22Rv1 (cell line): ENCODE measurements at regions not wholly inside any gene's neighbourhood (a gene's known extent, or its start where the extent isn't known, plus 50 kb on each side); places are given as distances from the start of the nearest gene placed in this dataset.

ENCODE experiments used
- ZFX ChIP-seq: fragments of 450-650 bp; IDR thresholded peaks from 2 replicates; pipeline ENCODE4 v1.6.1; 2017; ENCODE audit warnings: antibody characterized with exemption, borderline replicate concordance
- TF ChIP-seq, protein P1 (sequence below): fragments of 450-650 bp; IDR thresholded peaks from 2 replicates; pipeline ENCODE4 v1.5.1; 2017; ENCODE audit warnings: mild to moderate bottlenecking

GRCh38 chr13:78247362-78247761 lies 328.7 kb upstream of the EDNRB start:
- TF ChIP-seq, protein P1, sequence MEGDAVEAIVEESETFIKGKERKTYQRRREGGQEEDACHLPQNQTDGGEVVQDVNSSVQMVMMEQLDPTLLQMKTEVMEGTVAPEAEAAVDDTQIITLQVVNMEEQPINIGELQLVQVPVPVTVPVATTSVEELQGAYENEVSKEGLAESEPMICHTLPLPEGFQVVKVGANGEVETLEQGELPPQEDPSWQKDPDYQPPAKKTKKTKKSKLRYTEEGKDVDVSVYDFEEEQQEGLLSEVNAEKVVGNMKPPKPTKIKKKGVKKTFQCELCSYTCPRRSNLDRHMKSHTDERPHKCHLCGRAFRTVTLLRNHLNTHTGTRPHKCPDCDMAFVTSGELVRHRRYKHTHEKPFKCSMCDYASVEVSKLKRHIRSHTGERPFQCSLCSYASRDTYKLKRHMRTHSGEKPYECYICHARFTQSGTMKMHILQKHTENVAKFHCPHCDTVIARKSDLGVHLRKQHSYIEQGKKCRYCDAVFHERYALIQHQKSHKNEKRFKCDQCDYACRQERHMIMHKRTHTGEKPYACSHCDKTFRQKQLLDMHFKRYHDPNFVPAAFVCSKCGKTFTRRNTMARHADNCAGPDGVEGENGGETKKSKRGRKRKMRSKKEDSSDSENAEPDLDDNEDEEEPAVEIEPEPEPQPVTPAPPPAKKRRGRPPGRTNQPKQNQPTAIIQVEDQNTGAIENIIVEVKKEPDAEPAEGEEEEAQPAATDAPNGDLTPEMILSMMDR, result peak; percentile 7; the same call in 1 of the 2 replicates
- TF ChIP-seq ZFX, result no peak
